ES-I3 (cell line): ENCODE measurements at regions not wholly inside any gene's neighbourhood (a gene's known extent, or its start where the extent isn't known, plus 50 kb on each side); places are given as distances from the start of the nearest gene placed in this dataset.

Source experiments
- H3K36me3 ChIP-seq: 2 replicates; pipeline ENCODE4 v1.6.1; 2013; ENCODE audit warnings: mild to moderate bottlenecking, low read length, control low read depth, moderate library complexity; ENCODE audit not compliant: insufficient read depth
- H3K4me1 ChIP-seq: 2 replicates; pipeline ENCODE4 v1.6.1; 2013; ENCODE audit warnings: mild to moderate bottlenecking, control low read depth, low read length; ENCODE audit not compliant: insufficient read depth
- H3K9ac ChIP-seq: 2 replicates; pipeline ENCODE4 v1.6.1; 2013; ENCODE audit warnings: low read depth, mild to moderate bottlenecking, low read length, moderate library complexity
- H3K9me3 ChIP-seq: 2 replicates; pipeline ENCODE4 v1.6.1; 2013; ENCODE audit warnings: mild to moderate bottlenecking, low read length, moderate library complexity; ENCODE audit not compliant: control insufficient read depth, insufficient read depth

GRCh38 chr5:124160265-124160664 lies 586.2 kb downstream of the ZNF608 start:
- Histone ChIP-seq H3K9me3 (no peaks in the 10 kb centered on the region; the same call in 1 of the 2 replicates), H3K9ac (no peak overlapping the region), H3K4me1 (no peaks in the 10 kb centered on the region), H3K36me3 (no peaks in the 10 kb centered on the region)

- H3K9ac ChIP-seq: no peak overlapping the region
- peaks cover 7% of the 10 kb centered on the region for H3K9me3 ChIP-seq
- no peaks in the 10 kb centered on the region for H3K36me3 ChIP-seq
- H3K4me1 ChIP-seq: no peaks in the 10 kb centered on the region
Measured at GRCh38 chr5:124157320-124157719, 589.1 kb downstream of the ZNF608 start.

- Histone ChIP-seq H3K9me3 (peaks cover 7% of the 10 kb centered on the region), H3K4me1 (no peaks in the 10 kb centered on the region), H3K36me3 (no peaks in the 10 kb centered on the region), H3K9ac (no peak overlapping the region)
Measured at GRCh38 chr5:124156415-124156996, 589.9 kb downstream of the ZNF608 start.

- Histone ChIP-seq H3K4me1 (no peaks in the 10 kb centered on the region), H3K9ac (no peak overlapping the region), H3K36me3 (no peaks in the 10 kb centered on the region), H3K9me3 (peaks cover 10% of the 10 kb centered on the region; the same call in 1 of the 2 replicates)
Measured at GRCh38 chr5:124154714-124155113, 591.7 kb downstream of the ZNF608 start.

GRCh38 chr5:124153588-124153987 lies 592.9 kb downstream of the ZNF608 start:
- peaks cover 10% of the 10 kb centered on the region; the same call in 1 of the 2 replicates for H3K9me3 ChIP-seq
- no peak overlapping the region for H3K9ac ChIP-seq
- no peaks in the 10 kb centered on the region for H3K4me1 ChIP-seq
- H3K36me3 ChIP-seq: no peaks in the 10 kb centered on the region

GRCh38 chr5:124148574-124148973 lies 597.9 kb downstream of the ZNF608 start:
- H3K9me3 ChIP-seq: peaks cover 3% of the 10 kb centered on the region; the same call in 1 of the 2 replicates
- no peaks in the 10 kb centered on the region for H3K36me3 ChIP-seq
- no peak overlapping the region for H3K9ac ChIP-seq
- H3K4me1 ChIP-seq: no peaks in the 10 kb centered on the region

- H3K9me3 ChIP-seq: peaks cover 4% of the 10 kb centered on the region; the same call in 1 of the 2 replicates
- H3K9ac ChIP-seq: no peak overlapping the region
- no peaks in the 10 kb centered on the region for H3K36me3 ChIP-seq
- H3K4me1 ChIP-seq: no peaks in the 10 kb centered on the region
Measured at GRCh38 chr5:124140060-124140459, 606.4 kb downstream of the ZNF608 start.

GRCh38 chr5:124139477-124139876 lies 607.0 kb downstream of the ZNF608 start:
- no peak overlapping the region for H3K9ac ChIP-seq
- no peaks in the 10 kb centered on the region for H3K4me1 ChIP-seq
- H3K9me3 ChIP-seq: peaks cover 4% of the 10 kb centered on the region; the same call in 1 of the 2 replicates
- H3K36me3 ChIP-seq: no peaks in the 10 kb centered on the region

- Histone ChIP-seq H3K4me1 (no peaks in the 10 kb centered on the region), H3K36me3 (no peaks in the 10 kb centered on the region), H3K9me3 (peaks cover 2% of the 10 kb centered on the region; the same call in 1 of the 2 replicates), H3K9ac (no peak overlapping the region)
Measured at GRCh38 chr5:124136609-124137008, 609.8 kb downstream of the ZNF608 start.

- Histone ChIP-seq H3K36me3 (no peaks in the 10 kb centered on the region), H3K9ac (no peak overlapping the region), H3K9me3 (no peaks in the 10 kb centered on the region), H3K4me1 (no peaks in the 10 kb centered on the region)
Measured at GRCh38 chr5:124134941-124135340, 611.5 kb downstream of the ZNF608 start.

- no peaks in the 10 kb centered on the region for H3K36me3 ChIP-seq
- H3K9me3 ChIP-seq: no peaks in the 10 kb centered on the region
- H3K9ac ChIP-seq: no peak overlapping the region
Measured at GRCh38 chr5:124133406-124133805, 613.0 kb downstream of the ZNF608 start.

GRCh38 chr5:124132843-124133242 lies 613.6 kb downstream of the ZNF608 start:
- Histone ChIP-seq H3K9ac (no peak overlapping the region), H3K4me1 (no peaks in the 10 kb centered on the region), H3K9me3 (no peaks in the 10 kb centered on the region), H3K36me3 (no peaks in the 10 kb centered on the region)

More at GRCh38 chr5:124133406-124133805, 613.0 kb downstream of the ZNF608 start:
- H3K4me1 ChIP-seq: no peaks in the 10 kb centered on the region

GRCh38 chr5:124131466-124131865 lies 615.0 kb downstream of the ZNF608 start:
- Histone ChIP-seq H3K9me3 (no peaks in the 10 kb centered on the region), H3K4me1 (no peaks in the 10 kb centered on the region), H3K9ac (no peak overlapping the region), H3K36me3 (no peaks in the 10 kb centered on the region)

GRCh38 chr5:124130816-124131215 lies 615.6 kb downstream of the ZNF608 start:
- H3K9me3 ChIP-seq: no peaks in the 10 kb centered on the region
- H3K9ac ChIP-seq: no peak overlapping the region
- no peaks in the 10 kb centered on the region for H3K4me1 ChIP-seq
- no peaks in the 10 kb centered on the region for H3K36me3 ChIP-seq

GRCh38 chr5:124128867-124129266 lies 616.9 kb downstream of the CSNK1G3 start:
- Histone ChIP-seq H3K9me3 (no peaks in the 10 kb centered on the region), H3K4me1 (no peaks in the 10 kb centered on the region), H3K9ac (no peak overlapping the region), H3K36me3 (no peaks in the 10 kb centered on the region)
